PFSK-1 (cell line): ENCODE measurements at regions not wholly inside any gene's neighbourhood (a gene's known extent, or its start where the extent isn't known, plus 50 kb on each side); places are given as distances from the start of the nearest gene placed in this dataset.

Experiments
- FOXP2 ChIP-seq: optimal IDR thresholded peaks from 2 replicates; pipeline ENCODE3; 2011; ENCODE audit warnings: borderline replicate concordance, control low read depth, inconsistent platforms; ENCODE audit not compliant: insufficient read depth; ENCODE audit errors: extremely low read length, extremely low read depth
- POLR2AphosphoS5 ChIP-seq: IDR thresholded peaks from 2 replicates; pipeline ENCODE4 v1.6.1; 2012; ENCODE audit warnings: low read depth, mild to moderate bottlenecking, control low read depth, low read length, moderate library complexity
- SIN3A ChIP-seq: IDR thresholded peaks from 2 replicates; pipeline ENCODE4 v1.6.1; 2012; ENCODE audit warnings: mild to moderate bottlenecking, low read length, moderate library complexity, borderline replicate concordance; ENCODE audit not compliant: insufficient read depth
- TAF1 ChIP-seq: IDR thresholded peaks from 2 replicates; pipeline ENCODE4 v1.6.1; 2012; ENCODE audit warnings: low read length, control low read depth, borderline replicate concordance; ENCODE audit not compliant: insufficient read depth
- TF ChIP-seq, protein P1 (sequence below), 2 experiments: IDR thresholded peaks; 2 replicates each; pipeline versions ENCODE4 v1.6.1 to v1.8.0; 2011 to 2012; ENCODE audit warnings: low read depth in 2 of 2, low read length in 2 of 2, control low read depth in 1 of 2, inconsistent platforms in 1 of 2, mild to moderate bottlenecking in 1 of 2, moderate library complexity in 1 of 2; ENCODE audit not compliant: insufficient read depth in 1 of 2

DNA sequence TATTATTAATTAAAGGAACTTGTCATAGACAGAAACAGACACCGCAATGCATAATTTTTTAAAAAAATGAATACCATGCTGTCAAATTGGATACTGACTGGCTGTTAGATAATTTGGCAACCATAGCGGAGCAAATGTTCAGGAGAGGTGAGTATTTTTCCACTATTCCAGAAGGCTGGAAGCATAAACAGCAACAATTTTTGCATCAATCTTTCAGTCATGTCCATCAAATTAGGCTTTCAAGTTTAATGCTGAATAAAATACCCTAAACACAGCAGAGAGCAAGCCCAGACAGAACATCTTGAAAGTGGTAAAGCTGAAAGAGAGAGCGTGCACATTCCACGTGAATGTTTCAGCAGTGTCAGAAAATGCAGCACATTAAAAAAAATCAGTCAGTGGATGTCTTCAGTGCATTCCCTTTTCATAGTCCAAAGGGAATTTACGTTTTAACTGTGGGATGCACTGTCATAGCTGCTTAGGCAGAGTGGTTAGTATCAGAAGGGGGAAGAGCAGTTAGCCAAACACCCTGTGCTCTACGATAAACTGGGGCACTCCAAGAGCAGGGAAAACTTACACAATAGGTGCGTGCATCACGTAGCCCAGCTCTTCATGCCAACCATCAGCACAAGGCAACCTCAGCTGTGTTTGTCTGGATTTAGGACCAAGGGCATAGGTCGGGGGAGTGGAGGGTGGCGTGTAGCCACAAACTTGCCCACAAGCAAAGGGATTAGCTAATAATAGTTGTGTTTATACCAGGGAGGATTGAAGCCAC, 116.2 kb upstream of the STMND1 start:
- TF ChIP-seq POLR2AphosphoS5 (no peak), FOXP2 (no peak), TAF1 (no peak), SIN3A (no peak)
- TF ChIP-seq, protein P1, sequence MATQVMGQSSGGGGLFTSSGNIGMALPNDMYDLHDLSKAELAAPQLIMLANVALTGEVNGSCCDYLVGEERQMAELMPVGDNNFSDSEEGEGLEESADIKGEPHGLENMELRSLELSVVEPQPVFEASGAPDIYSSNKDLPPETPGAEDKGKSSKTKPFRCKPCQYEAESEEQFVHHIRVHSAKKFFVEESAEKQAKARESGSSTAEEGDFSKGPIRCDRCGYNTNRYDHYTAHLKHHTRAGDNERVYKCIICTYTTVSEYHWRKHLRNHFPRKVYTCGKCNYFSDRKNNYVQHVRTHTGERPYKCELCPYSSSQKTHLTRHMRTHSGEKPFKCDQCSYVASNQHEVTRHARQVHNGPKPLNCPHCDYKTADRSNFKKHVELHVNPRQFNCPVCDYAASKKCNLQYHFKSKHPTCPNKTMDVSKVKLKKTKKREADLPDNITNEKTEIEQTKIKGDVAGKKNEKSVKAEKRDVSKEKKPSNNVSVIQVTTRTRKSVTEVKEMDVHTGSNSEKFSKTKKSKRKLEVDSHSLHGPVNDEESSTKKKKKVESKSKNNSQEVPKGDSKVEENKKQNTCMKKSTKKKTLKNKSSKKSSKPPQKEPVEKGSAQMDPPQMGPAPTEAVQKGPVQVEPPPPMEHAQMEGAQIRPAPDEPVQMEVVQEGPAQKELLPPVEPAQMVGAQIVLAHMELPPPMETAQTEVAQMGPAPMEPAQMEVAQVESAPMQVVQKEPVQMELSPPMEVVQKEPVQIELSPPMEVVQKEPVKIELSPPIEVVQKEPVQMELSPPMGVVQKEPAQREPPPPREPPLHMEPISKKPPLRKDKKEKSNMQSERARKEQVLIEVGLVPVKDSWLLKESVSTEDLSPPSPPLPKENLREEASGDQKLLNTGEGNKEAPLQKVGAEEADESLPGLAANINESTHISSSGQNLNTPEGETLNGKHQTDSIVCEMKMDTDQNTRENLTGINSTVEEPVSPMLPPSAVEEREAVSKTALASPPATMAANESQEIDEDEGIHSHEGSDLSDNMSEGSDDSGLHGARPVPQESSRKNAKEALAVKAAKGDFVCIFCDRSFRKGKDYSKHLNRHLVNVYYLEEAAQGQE (IDR thresholded peaks at IDR 0.05; ENCODE audit: insufficient read depth in 1 of 2, low read depth in 2 of 2, low read length in 2 of 2) = no peak
